ENCODE measurements at regions not wholly inside any gene's neighbourhood (a gene's known extent, or its start where the extent isn't known, plus 50 kb on each side); places are given as distances from the start of the nearest gene placed in this dataset.

DNA sequence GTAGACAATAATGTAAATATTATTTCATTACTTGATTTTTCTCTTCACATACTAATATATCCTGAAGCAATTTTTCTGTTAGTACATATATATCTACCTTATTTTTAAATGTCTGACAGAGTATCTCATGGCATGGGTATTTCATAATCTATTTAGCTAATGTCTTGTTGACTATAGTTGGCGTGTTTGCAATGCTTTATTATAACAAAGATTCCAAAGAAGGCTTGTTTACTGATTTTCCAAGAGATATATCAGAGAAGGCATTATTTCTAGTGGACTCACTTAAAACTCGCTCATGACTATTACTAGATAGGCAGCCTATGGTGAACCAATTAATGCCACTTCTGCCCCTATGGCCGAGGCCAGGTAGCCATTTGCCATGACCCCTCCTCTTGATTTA lies 152.4 kb upstream of the RORA start:
- POLR2A ChIA-PET = no interaction called here
- TF ChIP-seq CTCF (IDR thresholded peaks at IDR 0.05; ENCODE audit: low read depth, low read length) = no peak
- CTCF ChIA-PET = no interaction called here
- Histone ChIP-seq H3K4me3 (ENCODE audit: low read depth, low read length) (no peak overlapping the region), H3K27me3 (ENCODE audit: control insufficient read depth, insufficient read depth, low read length) (no peaks in the 10 kb centered on the region), H3K9me3 (ENCODE audit: control insufficient read depth, insufficient read depth, low read length) (no peaks in the 10 kb centered on the region), H3K27ac (ENCODE audit: low read depth, low read length) (no peak overlapping the region)
- DNase-seq (ENCODE audit: low read depth, low spot score) = no peak

GRCh38 chr15:61380270-61380669 lies 151.2 kb upstream of the RORA start:
- no peak for DNase-seq (ENCODE audit: low read depth, low spot score)
- POLR2A ChIA-PET = no interaction called here
- no peak for TF ChIP-seq CTCF (IDR thresholded peaks at IDR 0.05; ENCODE audit: low read depth, low read length)
- no peak overlapping the region for H3K4me3 ChIP-seq (ENCODE audit: low read depth, low read length)
- CTCF ChIA-PET = no interaction called here
- H3K9me3 ChIP-seq (ENCODE audit: control insufficient read depth, insufficient read depth, low read length) = no peaks in the 10 kb centered on the region
- H3K27me3 ChIP-seq (ENCODE audit: control insufficient read depth, insufficient read depth, low read length) = no peaks in the 10 kb centered on the region
- H3K27ac ChIP-seq (ENCODE audit: low read depth, low read length) = no peak overlapping the region

GRCh38 chr15:61379005-61379404 lies 149.9 kb upstream of the RORA start:
- H3K27me3 ChIP-seq (ENCODE audit: control insufficient read depth, insufficient read depth, low read length) = no peaks in the 10 kb centered on the region
- no peak overlapping the region for H3K4me3 ChIP-seq (ENCODE audit: low read depth, low read length)
- ChIA-PET POLR2A (no interaction called here), CTCF (no interaction called here)
- DNase-seq (ENCODE audit: low read depth, low spot score) = no peak
- no peak for TF ChIP-seq CTCF (IDR thresholded peaks at IDR 0.05; ENCODE audit: low read depth, low read length)
- no peak overlapping the region for H3K27ac ChIP-seq (ENCODE audit: low read depth, low read length)
- no peaks in the 10 kb centered on the region for H3K9me3 ChIP-seq (ENCODE audit: control insufficient read depth, insufficient read depth, low read length)

GRCh38 chr15:61376961-61377360 lies 147.9 kb upstream of the RORA start:
- CTCF ChIA-PET = no interaction called here
- TF ChIP-seq CTCF (IDR thresholded peaks at IDR 0.05; ENCODE audit: low read depth, low read length) = no peak

GRCh38 chr15:61376516-61376915 lies 147.4 kb upstream of the RORA start:
- no peaks in the 10 kb centered on the region for H3K9me3 ChIP-seq (ENCODE audit: control insufficient read depth, insufficient read depth, low read length)
- POLR2A ChIA-PET = no interaction called here
- no peak for TF ChIP-seq CTCF (IDR thresholded peaks at IDR 0.05; ENCODE audit: low read depth, low read length)
- CTCF ChIA-PET = no interaction called here
- no peak for DNase-seq (ENCODE audit: low read depth, low spot score)
- H3K27me3 ChIP-seq (ENCODE audit: control insufficient read depth, insufficient read depth, low read length) = no peaks in the 10 kb centered on the region
- H3K4me3 ChIP-seq (ENCODE audit: low read depth, low read length) = no peak overlapping the region
- no peak overlapping the region for H3K27ac ChIP-seq (ENCODE audit: low read depth, low read length)

More at GRCh38 chr15:61376961-61377360, 147.9 kb upstream of the RORA start:
- Histone ChIP-seq H3K9me3 (ENCODE audit: control insufficient read depth, insufficient read depth, low read length) (no peaks in the 10 kb centered on the region), H3K4me3 (ENCODE audit: low read depth, low read length) (no peak overlapping the region), H3K27me3 (ENCODE audit: control insufficient read depth, insufficient read depth, low read length) (no peaks in the 10 kb centered on the region), H3K27ac (ENCODE audit: low read depth, low read length) (no peak overlapping the region)
- POLR2A ChIA-PET = no interaction called here
- no peak for DNase-seq (ENCODE audit: low read depth, low spot score)

Measured in AG04450 (cell line).